HEK293 (cell line): ENCODE measurements at regions not wholly inside any gene's neighbourhood (a gene's known extent, or its start where the extent isn't known, plus 50 kb on each side); places are given as distances from the start of the nearest gene placed in this dataset.

ENCODE experiments used
- CTCF ChIA-PET: fragments of 350-600 bp; formaldehyde crosslinking; extraction: SDS; loops from one replicate; lab custom pipeline; 2021; ENCODE audit warnings: antibody characterized with exemption; lab: Yijun Ruan, JAX
- POLR2A ChIA-PET: fragments of 300-600 bp; formaldehyde crosslinking; extraction: SDS; loops from one replicate; lab custom pipeline; 2020; ENCODE audit warnings: antibody characterized with exemption, inconsistent platforms; lab: Yijun Ruan, JAX
- H3K27ac ChIP-seq: fragments of 200-500 bp; sonication (Bioruptor generic); 2 replicates; pipeline ENCODE4 v1.5.1; 2014; ENCODE audit warnings: low read depth, low read length, control low read depth, inconsistent platforms; ENCODE audit errors: extremely low read depth
- H3K36me3 ChIP-seq, 2 experiments: fragments of 200-500 bp in 1 of 2; sonication (Bioruptor generic) in 1 of 2; 1 replicate in 1 of 2; 2 replicates in 1 of 2; pipeline ENCODE4 v1.5.1; 2014 to 2017; ENCODE audit warnings: inconsistent platforms in 2 of 2, low read length in 2 of 2; ENCODE audit not compliant: control insufficient read depth in 2 of 2, insufficient read depth in 1 of 2
- H3K4me1 ChIP-seq: fragments of 200-500 bp; sonication (Bioruptor generic); 2 replicates; pipeline ENCODE4 v1.5.1; 2014; ENCODE audit warnings: mild to moderate bottlenecking, low read length, inconsistent platforms; ENCODE audit not compliant: control insufficient read depth, insufficient read depth
- H3K4me3 ChIP-seq: 2 replicates; pipeline ENCODE4 v1.5.1; 2011; ENCODE audit warnings: low read depth, mild to moderate bottlenecking, control low read depth, low read length, moderate library complexity
- H3K9me3 ChIP-seq: fragments of 200-500 bp; sonication (Bioruptor generic); 2 replicates; pipeline ENCODE4 v1.5.1; 2014; ENCODE audit warnings: low read depth, low read length, inconsistent platforms; ENCODE audit not compliant: control insufficient read depth, insufficient read depth
- GLIS1 ChIP-seq: fragments of 450-650 bp; formaldehyde crosslinking; IDR thresholded peaks from 2 replicates; pipeline ENCODE4 v1.5.1; 2016; ENCODE audit warnings: missing biosample characterization, missing genetic modification characterization
- SP7 ChIP-seq: fragments of 450-650 bp; formaldehyde crosslinking; IDR thresholded peaks from 2 replicates; pipeline ENCODE4 v1.5.1; 2016; ENCODE audit warnings: missing biosample characterization, missing genetic modification characterization
- WT1 ChIP-seq: fragments of 450-650 bp; formaldehyde crosslinking; IDR thresholded peaks from 2 replicates; pipeline ENCODE4 v1.5.1; 2016; ENCODE audit warnings: missing biosample characterization, missing genetic modification characterization
- ZBTB10 ChIP-seq: fragments of 450-650 bp; formaldehyde crosslinking; IDR thresholded peaks from 2 replicates; pipeline ENCODE4 v1.5.1; 2016; ENCODE audit warnings: missing biosample characterization, missing genetic modification characterization
- ZBTB8A ChIP-seq: fragments of 450-650 bp; formaldehyde crosslinking; IDR thresholded peaks from 2 replicates; pipeline ENCODE4 v1.5.1; 2016; ENCODE audit warnings: missing biosample characterization, missing genetic modification characterization
- ZEB2 ChIP-seq: fragments of 450-650 bp; formaldehyde crosslinking; IDR thresholded peaks from 2 replicates; pipeline ENCODE4 v1.5.1; 2016; ENCODE audit warnings: missing biosample characterization, missing genetic modification characterization
- ZNF214 ChIP-seq: fragments of 450-650 bp; formaldehyde crosslinking; IDR thresholded peaks from 2 replicates; pipeline ENCODE4 v1.5.1; 2017; ENCODE audit warnings: missing biosample characterization, mild to moderate bottlenecking, missing genetic modification characterization, borderline replicate concordance
- ZNF221 ChIP-seq: fragments of 450-650 bp; formaldehyde crosslinking; IDR thresholded peaks from 2 replicates; pipeline ENCODE4 v1.5.1; 2017; ENCODE audit warnings: missing biosample characterization, missing genetic modification characterization, borderline replicate concordance
- ZNF366 ChIP-seq: fragments of 450-650 bp; formaldehyde crosslinking; conservative IDR thresholded peaks from 2 replicates; pipeline ENCODE4 v1.5.1; 2016; ENCODE audit warnings: missing biosample characterization, missing genetic modification characterization
- ZNF394 ChIP-seq: fragments of 450-650 bp; formaldehyde crosslinking; IDR thresholded peaks from 2 replicates; pipeline ENCODE4 v1.5.1; 2016; ENCODE audit warnings: missing biosample characterization, missing genetic modification characterization, mild to moderate bottlenecking, moderate library complexity, borderline replicate concordance
- ZNF473 ChIP-seq: fragments of 450-650 bp; formaldehyde crosslinking; IDR thresholded peaks from 2 replicates; pipeline ENCODE4 v1.5.1; 2017; ENCODE audit warnings: missing biosample characterization, missing genetic modification characterization
- ZNF521 ChIP-seq: fragments of 450-650 bp; formaldehyde crosslinking; IDR thresholded peaks from 2 replicates; pipeline ENCODE4 v1.5.1; 2017; ENCODE audit warnings: missing biosample characterization, mild to moderate bottlenecking, missing genetic modification characterization
- ZNF530 ChIP-seq: fragments of 450-650 bp; formaldehyde crosslinking; IDR thresholded peaks from 2 replicates; pipeline ENCODE4 v1.5.1; 2016; ENCODE audit warnings: low read depth, missing biosample characterization, missing genetic modification characterization
- ZNF600 ChIP-seq: fragments of 450-650 bp; formaldehyde crosslinking; IDR thresholded peaks from 2 replicates; pipeline ENCODE4 v1.5.1; 2016; ENCODE audit warnings: missing biosample characterization, missing genetic modification characterization
- ZNF623 ChIP-seq: fragments of 450-650 bp; formaldehyde crosslinking; IDR thresholded peaks from 2 replicates; pipeline ENCODE4 v1.5.1; 2016; ENCODE audit warnings: missing biosample characterization, missing genetic modification characterization
- ZNF701 ChIP-seq: fragments of 450-650 bp; formaldehyde crosslinking; IDR thresholded peaks from 2 replicates; pipeline ENCODE4 v1.5.1; 2016; ENCODE audit warnings: missing biosample characterization, missing genetic modification characterization
- ZNF785 ChIP-seq: fragments of 450-650 bp; formaldehyde crosslinking; IDR thresholded peaks from 2 replicates; pipeline ENCODE4 v1.5.1; 2016; ENCODE audit warnings: missing biosample characterization, missing genetic modification characterization
- ZSCAN16 ChIP-seq: fragments of 450-650 bp; formaldehyde crosslinking; IDR thresholded peaks from 2 replicates; pipeline ENCODE4 v1.5.1; 2016; ENCODE audit warnings: missing biosample characterization, missing genetic modification characterization
- ZSCAN18 ChIP-seq: fragments of 450-650 bp; formaldehyde crosslinking; IDR thresholded peaks from 2 replicates; pipeline ENCODE4 v1.5.1; 2016; ENCODE audit warnings: missing biosample characterization, missing genetic modification characterization
- TF ChIP-seq, protein P1 (sequence below): fragments of 450-650 bp; formaldehyde crosslinking; IDR thresholded peaks from 2 replicates; pipeline ENCODE4 v1.5.1; 2016; ENCODE audit warnings: missing biosample characterization, missing genetic modification characterization
- TF ChIP-seq, protein P2 (sequence below): fragments of 450-650 bp; formaldehyde crosslinking; IDR thresholded peaks from 2 replicates; pipeline ENCODE4 v1.5.1; 2017; ENCODE audit warnings: missing biosample characterization, missing genetic modification characterization

DNA sequence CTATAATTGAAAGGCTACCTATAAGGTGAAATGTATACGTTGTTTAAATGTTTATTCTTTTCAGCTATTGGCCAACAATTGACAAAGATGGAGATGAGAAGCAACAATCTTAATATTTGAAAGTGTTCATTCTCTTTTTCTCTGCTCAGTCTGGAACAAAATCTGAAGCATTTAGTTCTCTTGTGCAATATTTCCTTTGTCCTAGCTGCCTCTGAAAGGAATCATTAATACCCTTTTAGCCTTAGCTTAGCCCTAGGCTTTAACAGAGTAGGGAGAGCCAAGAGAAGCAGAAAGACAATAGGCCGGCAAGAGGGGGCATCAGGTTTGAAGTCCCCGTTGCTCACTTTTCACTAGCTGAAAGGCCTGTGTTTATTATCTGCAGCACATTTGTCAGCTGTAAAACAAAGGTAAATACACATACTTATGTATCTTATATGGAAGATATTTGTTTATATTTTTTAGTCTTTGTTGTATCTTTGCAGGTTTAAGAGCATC, 422.5 kb upstream of the SEMA6D start:
- Histone ChIP-seq H3K4me3 (no peak overlapping the region), H3K36me3 (no peaks in the 10 kb centered on the region), H3K9me3 (no peaks in the 10 kb centered on the region), H3K4me1 (no peaks in the 10 kb centered on the region), H3K27ac (no peak overlapping the region)
- no peak for TF ChIP-seq ZNF785 (tag by site-specific recombination)
- no peak for TF ChIP-seq ZNF530 (tag by site-specific recombination)
- TF ChIP-seq ZSCAN16, result no peak
- no peak for TF ChIP-seq ZNF623
- TF ChIP-seq ZNF366, result no peak
- no peak for TF ChIP-seq ZNF221 (tag by site-specific recombination)
- no peak for TF ChIP-seq ZNF521 (tag by site-specific recombination)
- TF ChIP-seq WT1, result no peak
- TF ChIP-seq ZSCAN18 (tag by site-specific recombination), result no peak
- TF ChIP-seq GLIS1, result no peak
- TF ChIP-seq SP7, result no peak
- TF ChIP-seq, protein P1, sequence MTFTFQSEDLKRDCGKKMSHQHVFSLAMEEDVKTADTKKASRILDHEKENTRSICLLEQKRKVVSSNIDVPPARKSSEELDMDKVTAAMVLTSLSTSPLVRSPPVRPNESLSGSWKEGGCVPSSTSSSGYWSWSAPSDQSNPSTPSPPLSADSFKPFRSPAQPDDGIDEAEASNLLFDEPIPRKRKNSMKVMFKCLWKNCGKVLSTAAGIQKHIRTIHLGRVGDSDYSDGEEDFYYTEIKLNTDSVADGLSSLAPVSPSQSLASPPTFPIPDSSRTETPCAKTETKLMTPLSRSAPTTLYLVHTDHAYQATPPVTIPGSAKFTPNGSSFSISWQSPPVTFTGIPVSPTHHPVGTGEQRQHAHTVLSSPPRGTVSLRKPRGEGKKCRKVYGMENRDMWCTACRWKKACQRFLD (tag by site-specific recombination), result no peak
- TF ChIP-seq ZNF701 (tag by site-specific recombination), result no peak
- no peak for TF ChIP-seq ZNF473
- no peak for TF ChIP-seq ZBTB10 (tag by site-specific recombination)
- no peak for TF ChIP-seq ZNF214
- TF ChIP-seq, protein P2, sequence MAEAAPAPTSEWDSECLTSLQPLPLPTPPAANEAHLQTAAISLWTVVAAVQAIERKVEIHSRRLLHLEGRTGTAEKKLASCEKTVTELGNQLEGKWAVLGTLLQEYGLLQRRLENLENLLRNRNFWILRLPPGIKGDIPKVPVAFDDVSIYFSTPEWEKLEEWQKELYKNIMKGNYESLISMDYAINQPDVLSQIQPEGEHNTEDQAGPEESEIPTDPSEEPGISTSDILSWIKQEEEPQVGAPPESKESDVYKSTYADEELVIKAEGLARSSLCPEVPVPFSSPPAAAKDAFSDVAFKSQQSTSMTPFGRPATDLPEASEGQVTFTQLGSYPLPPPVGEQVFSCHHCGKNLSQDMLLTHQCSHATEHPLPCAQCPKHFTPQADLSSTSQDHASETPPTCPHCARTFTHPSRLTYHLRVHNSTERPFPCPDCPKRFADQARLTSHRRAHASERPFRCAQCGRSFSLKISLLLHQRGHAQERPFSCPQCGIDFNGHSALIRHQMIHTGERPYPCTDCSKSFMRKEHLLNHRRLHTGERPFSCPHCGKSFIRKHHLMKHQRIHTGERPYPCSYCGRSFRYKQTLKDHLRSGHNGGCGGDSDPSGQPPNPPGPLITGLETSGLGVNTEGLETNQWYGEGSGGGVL (tag by site-specific recombination), result no peak
- TF ChIP-seq ZBTB8A, result no peak
- CTCF ChIA-PET, result interaction anchor here (0.5 kb wide), 1 partner anchor 933 kb away, joined by 3 read pairs; no protein-coding TSS in a partner anchor
- POLR2A ChIA-PET, result no interaction called here

DNA sequence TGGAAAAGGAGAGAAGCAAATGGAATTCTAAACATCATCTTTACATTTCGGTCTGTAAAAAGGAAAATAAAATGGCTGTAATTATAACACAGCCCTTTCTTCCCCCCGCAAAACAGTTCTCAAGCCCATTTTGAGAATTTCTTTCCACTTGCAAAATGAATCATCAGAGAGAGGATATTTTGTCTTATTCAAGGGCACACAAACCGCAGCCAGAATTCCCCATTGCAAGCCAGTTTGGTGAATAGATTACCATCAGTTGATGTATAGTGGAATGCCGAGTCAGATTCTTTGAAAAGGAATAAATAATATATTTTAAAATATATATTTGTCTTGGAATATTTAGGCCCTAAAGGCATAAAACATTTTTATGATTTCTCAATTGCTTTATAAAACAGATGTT, 420.4 kb upstream of the SEMA6D start:
- CTCF ChIA-PET, result interaction anchor here (0.6 to 0.8 kb wide), 2 partner anchors 101 to 415 kb away, joined by 3 to 4 read pairs; no protein-coding TSS in a partner anchor
- no peak for TF ChIP-seq ZNF600 (tag by site-specific recombination)
- TF ChIP-seq ZNF394 (tag by site-specific recombination), result no peak
- no peak for TF ChIP-seq ZEB2 (tag by site-specific recombination)
- no peaks in the 10 kb centered on the region for H3K4me1 ChIP-seq

More for the DNA sequence above, 420.4 kb upstream of the SEMA6D start:
- POLR2A ChIA-PET, result no interaction called here
- no peaks in the 10 kb centered on the region for H3K9me3 ChIP-seq
- no peak overlapping the region for H3K27ac ChIP-seq
- no peaks in the 10 kb centered on the region for H3K36me3 ChIP-seq
- H3K4me3 ChIP-seq, result no peak overlapping the region
